ENCODE measurements at regions not wholly inside any gene's neighbourhood (a gene's known extent, or its start where the extent isn't known, plus 50 kb on each side); places are given as distances from the start of the nearest gene placed in this dataset.

DNA sequence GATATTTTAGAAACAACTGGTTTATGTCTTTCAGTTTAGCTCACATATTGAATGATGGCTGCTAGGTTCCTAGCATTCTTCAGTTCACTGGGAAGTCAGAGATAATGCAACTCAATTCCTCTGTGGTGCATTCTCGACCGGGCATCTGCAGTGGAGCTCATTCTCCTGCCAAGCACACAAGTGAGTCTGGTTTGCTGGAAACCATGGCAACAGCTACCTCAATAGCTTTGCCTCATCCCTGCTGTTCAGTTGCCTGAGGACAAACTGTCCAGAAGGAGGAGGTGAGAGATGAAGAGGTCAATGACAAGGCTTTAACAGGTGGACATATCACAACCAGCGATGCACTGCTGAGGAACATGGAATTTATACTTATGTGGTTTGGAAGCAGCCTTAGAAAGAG is 816.9 kb downstream of the AACS start:
- TF ChIP-seq, protein P1, sequence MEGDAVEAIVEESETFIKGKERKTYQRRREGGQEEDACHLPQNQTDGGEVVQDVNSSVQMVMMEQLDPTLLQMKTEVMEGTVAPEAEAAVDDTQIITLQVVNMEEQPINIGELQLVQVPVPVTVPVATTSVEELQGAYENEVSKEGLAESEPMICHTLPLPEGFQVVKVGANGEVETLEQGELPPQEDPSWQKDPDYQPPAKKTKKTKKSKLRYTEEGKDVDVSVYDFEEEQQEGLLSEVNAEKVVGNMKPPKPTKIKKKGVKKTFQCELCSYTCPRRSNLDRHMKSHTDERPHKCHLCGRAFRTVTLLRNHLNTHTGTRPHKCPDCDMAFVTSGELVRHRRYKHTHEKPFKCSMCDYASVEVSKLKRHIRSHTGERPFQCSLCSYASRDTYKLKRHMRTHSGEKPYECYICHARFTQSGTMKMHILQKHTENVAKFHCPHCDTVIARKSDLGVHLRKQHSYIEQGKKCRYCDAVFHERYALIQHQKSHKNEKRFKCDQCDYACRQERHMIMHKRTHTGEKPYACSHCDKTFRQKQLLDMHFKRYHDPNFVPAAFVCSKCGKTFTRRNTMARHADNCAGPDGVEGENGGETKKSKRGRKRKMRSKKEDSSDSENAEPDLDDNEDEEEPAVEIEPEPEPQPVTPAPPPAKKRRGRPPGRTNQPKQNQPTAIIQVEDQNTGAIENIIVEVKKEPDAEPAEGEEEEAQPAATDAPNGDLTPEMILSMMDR (IDR thresholded peaks at IDR 0.05; ENCODE audit: extremely low read depth, insufficient read depth, missing control alignments): no peak
- in situ Hi-C loops (cut with MboI; ENCODE audit: low pct_unique_long_range_greater_than_20kb, low sequenced_read_pairs, unreplicated experiment): no loop called here
- no peak for DNase-seq (ENCODE audit: low spot score)

DNA sequence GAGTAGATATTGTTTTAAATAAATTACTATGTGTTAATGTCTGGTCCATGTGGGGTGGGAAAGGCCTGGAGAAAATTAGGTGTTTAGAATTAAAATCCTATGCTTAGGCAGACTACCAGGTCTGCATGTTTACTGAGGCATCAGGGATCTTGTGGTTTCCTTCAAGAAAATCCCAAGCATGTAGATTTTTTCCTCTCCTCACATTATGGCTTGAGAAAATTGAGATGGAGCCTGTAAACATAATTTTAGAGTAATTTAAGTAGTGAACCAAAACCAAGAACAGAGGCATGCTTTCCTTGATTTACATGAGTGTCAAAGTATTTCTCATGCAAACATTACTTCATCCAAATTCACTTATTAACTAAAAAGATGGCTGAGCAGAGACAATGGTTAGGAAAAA is 823.7 kb downstream of the AACS start:
- in situ Hi-C loops (cut with MboI; ENCODE audit: low pct_unique_long_range_greater_than_20kb, low sequenced_read_pairs, unreplicated experiment): no loop called here

DNA sequence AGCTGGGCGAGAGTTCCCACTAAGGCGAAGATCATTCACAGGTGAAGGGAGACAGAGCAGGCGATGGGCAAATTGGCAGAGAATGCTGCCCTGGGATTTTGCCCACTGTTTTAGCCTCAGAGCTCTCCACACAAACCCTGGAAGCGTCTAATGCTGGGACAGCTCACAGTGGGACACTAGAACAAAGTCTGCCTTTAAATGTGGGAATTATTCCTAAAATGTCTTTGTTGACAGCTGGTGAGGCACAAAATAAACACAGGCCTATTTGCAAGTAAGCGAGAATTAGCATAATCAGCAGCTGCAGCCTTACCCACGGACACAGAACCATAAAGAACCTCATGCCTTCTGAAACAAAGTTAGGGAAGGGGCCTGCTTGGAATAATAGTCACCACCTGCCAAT is 824.5 kb downstream of the AACS start:
- in situ Hi-C loops (cut with MboI; ENCODE audit: low pct_unique_long_range_greater_than_20kb, low sequenced_read_pairs, unreplicated experiment): no loop called here
- DNase-seq (ENCODE audit: low spot score): no peak
- TF ChIP-seq, protein P1 (IDR thresholded peaks at IDR 0.05; ENCODE audit: extremely low read depth, insufficient read depth, missing control alignments): no peak

More for the DNA sequence above, 823.7 kb downstream of the AACS start:
- TF ChIP-seq, protein P1 (IDR thresholded peaks at IDR 0.05; ENCODE audit: extremely low read depth, insufficient read depth, missing control alignments): no peak
- no peak for DNase-seq (ENCODE audit: low spot score)

DNA sequence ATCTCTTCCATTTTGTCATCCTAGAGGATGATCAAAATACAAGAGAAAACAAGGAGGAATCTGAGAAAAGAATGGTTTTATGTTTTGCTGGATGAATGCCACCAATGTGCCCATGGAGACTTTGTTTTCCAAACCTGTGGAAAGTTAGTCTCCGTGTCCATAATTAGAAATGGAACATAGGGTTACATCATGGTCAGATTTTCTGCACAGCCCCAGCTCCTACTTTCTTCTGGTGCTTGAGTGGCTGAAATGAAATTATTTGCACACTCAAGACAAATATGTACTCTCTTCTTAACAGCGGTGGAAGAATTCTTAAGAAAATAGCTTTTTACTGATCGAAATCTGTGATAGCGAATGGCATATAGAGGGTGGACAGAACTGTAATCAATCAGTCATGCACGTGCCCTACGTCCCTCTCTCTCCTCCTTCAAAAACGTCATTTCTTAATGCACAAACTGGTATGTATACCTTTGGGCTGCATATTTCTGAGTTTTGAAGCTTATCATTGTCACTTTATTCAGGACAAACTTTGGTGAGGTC is 825.2 kb downstream of the AACS start:
- TF ChIP-seq, protein P1 (IDR thresholded peaks at IDR 0.05; ENCODE audit: extremely low read depth, insufficient read depth, missing control alignments): no peak
- in situ Hi-C loops (cut with MboI; ENCODE audit: low pct_unique_long_range_greater_than_20kb, low sequenced_read_pairs, unreplicated experiment): no loop called here
- DNase-seq (ENCODE audit: low spot score): no peak

DNA sequence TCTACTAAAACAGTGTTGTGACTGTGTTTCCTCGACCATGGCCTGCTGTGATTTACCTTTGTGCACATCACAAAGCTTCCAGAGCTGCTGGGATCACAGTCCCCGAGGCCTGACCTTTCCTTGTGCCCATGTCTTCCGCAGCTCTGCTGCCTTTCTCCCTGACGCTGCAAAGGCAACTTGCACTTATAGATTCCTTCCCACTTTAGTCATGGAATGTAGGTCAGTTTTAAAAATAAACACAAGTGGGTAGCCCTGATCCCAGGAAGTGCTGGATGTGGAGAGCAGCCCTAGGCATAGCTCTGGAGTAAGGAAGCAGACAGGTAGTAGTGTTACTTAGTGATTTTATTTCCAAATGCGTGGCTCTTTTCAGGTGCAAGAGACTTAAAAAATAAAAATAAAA is 825.7 kb downstream of the AACS start:
- no peak for DNase-seq (ENCODE audit: low spot score)
- TF ChIP-seq, protein P1 (IDR thresholded peaks at IDR 0.05; ENCODE audit: extremely low read depth, insufficient read depth, missing control alignments): no peak
- in situ Hi-C loops (cut with MboI; ENCODE audit: low pct_unique_long_range_greater_than_20kb, low sequenced_read_pairs, unreplicated experiment): no loop called here

DNA sequence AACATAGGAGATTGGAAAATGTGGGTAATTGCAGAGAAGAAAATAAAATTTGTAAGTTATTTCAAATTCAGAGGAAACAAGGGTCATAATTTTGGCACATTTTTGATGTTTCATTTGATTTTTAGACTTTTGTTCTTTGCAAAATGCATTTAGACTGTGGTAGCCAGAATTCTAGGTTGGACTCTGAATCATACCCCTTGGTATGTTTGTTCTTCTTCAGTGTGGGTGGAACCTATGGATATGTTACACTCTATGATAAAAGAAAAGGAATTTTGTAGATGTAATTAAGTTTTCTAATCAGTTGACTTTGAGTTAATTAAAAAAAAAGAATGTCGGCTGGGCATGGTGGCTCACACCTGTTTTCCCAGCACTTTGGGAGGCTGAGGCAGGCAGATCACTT is 827.0 kb downstream of the AACS start:
- DNase-seq (ENCODE audit: low spot score): no peak
- TF ChIP-seq, protein P1 (IDR thresholded peaks at IDR 0.05; ENCODE audit: extremely low read depth, insufficient read depth, missing control alignments): no peak
- in situ Hi-C loops (cut with MboI; ENCODE audit: low pct_unique_long_range_greater_than_20kb, low sequenced_read_pairs, unreplicated experiment): no loop called here

DNA sequence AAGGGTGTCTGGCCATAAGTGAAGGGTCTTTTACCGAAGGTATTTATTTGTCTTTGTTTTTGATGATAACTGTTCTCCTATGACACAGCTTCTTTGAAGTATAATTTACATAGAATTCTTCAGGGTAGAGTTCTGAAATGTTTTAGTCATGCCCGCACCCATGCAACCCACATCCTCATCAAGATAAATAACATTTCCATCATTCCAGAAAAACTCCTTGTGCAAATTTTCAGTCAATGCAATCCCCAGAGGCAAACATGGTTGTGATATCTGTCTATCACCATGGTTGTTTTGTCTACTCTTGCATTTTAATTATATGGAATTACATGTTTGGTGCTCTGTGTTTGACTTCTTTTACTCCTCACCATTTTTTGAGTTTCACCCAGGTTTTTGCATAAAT is 837.8 kb downstream of the AACS start:
- TF ChIP-seq, protein P1 (IDR thresholded peaks at IDR 0.05; ENCODE audit: extremely low read depth, insufficient read depth, missing control alignments): no peak
- DNase-seq (ENCODE audit: low spot score): no peak
- in situ Hi-C loops (cut with MboI; ENCODE audit: low pct_unique_long_range_greater_than_20kb, low sequenced_read_pairs, unreplicated experiment): no loop called here

Measured in GM13977 (cell line).